ENCODE measurements at regions not wholly inside any gene's neighbourhood (a gene's known extent, or its start where the extent isn't known, plus 50 kb on each side); places are given as distances from the start of the nearest gene placed in this dataset.

GRCh38 chr1:219751870-219752507 is 139.1 kb upstream of the ZC3H11B start:
- H3K27ac ChIP-seq (ENCODE audit: low read length), result no peak overlapping the region
- DNase-seq, result no peak
- TF ChIP-seq EZH2phosphoT487 (IDR thresholded peaks at IDR 0.05; ENCODE audit: borderline replicate concordance, low read length), result no peak
- TF ChIP-seq EZH2 (IDR thresholded peaks at IDR 0.05; ENCODE audit: low read length, unreplicated experiment), result no peak
- TF ChIP-seq CTCF (conservative IDR thresholded peaks at IDR 0.05; ENCODE audit: low read depth, low read length), result no peak

GRCh38 chr1:219749370-219749769 is 136.5 kb upstream of the ZC3H11B start:
- CTCF ChIA-PET, result no interaction called here
- no peak overlapping the region for H3K4me3 ChIP-seq (ENCODE audit: low read length)
- intact Hi-C loops (cut with micrococcal nuclease), result no loop called here

More at GRCh38 chr1:219751870-219752507, 139.1 kb upstream of the ZC3H11B start:
- intact Hi-C loops (cut with micrococcal nuclease), result no loop called here
- Histone ChIP-seq H3K4me2 (ENCODE audit: low read length) (no peak overlapping the region), H3F3A (ENCODE audit: low read length, unreplicated experiment) (no peaks in the 10 kb centered on the region), H3K9me2 (replicated peaks; ENCODE audit: low read length) (no peaks in the 10 kb centered on the region), H2AFZ (ENCODE audit: low read length) (no peak overlapping the region), H3K27me3 (ENCODE audit: low read length) (no peaks in the 10 kb centered on the region), H3K9ac (ENCODE audit: low read length) (no peak overlapping the region), H3K4me3 (ENCODE audit: low read length) (no peak overlapping the region), H3K36me3 (ENCODE audit: low read depth, low read length) (no peaks in the 10 kb centered on the region), H3K4me1 (ENCODE audit: insufficient read depth, low read length) (peaks cover 9% of the 10 kb centered on the region; the same call in 1 of the 2 replicates), H3K9me3 (ENCODE audit: low read length) (no peaks in the 10 kb centered on the region), H4K20me1 (ENCODE audit: low read length) (no peaks in the 10 kb centered on the region), H3K79me2 (ENCODE audit: low read length) (no peaks in the 10 kb centered on the region)
- CTCF ChIA-PET, result no interaction called here
- BruUV-seq (replicated peaks), result no TSS peak
- POLR2A ChIA-PET (ENCODE audit: unreplicated experiment), result interaction anchor here (0.7 kb wide), 1 partner anchor 204 kb away, joined by 6 read pairs; no protein-coding TSS in a partner anchor
- ATAC-seq, result no peak

More at GRCh38 chr1:219749370-219749769, 136.5 kb upstream of the ZC3H11B start:
- Histone ChIP-seq H3K79me2 (ENCODE audit: low read length) (no peaks in the 10 kb centered on the region), H3K9me3 (ENCODE audit: low read length) (no peaks in the 10 kb centered on the region), H3K4me1 (ENCODE audit: insufficient read depth, low read length) (no peaks in the 10 kb centered on the region), H3K9ac (ENCODE audit: low read length) (no peak overlapping the region), H2AFZ (ENCODE audit: low read length) (no peak overlapping the region), H3K4me2 (ENCODE audit: low read length) (no peak overlapping the region), H3K9me2 (replicated peaks; ENCODE audit: low read length) (no peaks in the 10 kb centered on the region), H4K20me1 (ENCODE audit: low read length) (no peaks in the 10 kb centered on the region), H3K27ac (ENCODE audit: low read length) (no peak overlapping the region), H3K36me3 (ENCODE audit: low read depth, low read length) (no peaks in the 10 kb centered on the region), H3K27me3 (ENCODE audit: low read length) (no peaks in the 10 kb centered on the region), H3F3A (ENCODE audit: low read length, unreplicated experiment) (no peaks in the 10 kb centered on the region)
- no TSS peak for BruUV-seq (replicated peaks)
- no peak for ATAC-seq
- DNase-seq, result no peak
- POLR2A ChIA-PET (ENCODE audit: unreplicated experiment), result no interaction called here
- TF ChIP-seq EZH2phosphoT487 (IDR thresholded peaks at IDR 0.05; ENCODE audit: borderline replicate concordance, low read length) (no peak), EZH2 (IDR thresholded peaks at IDR 0.05; ENCODE audit: low read length, unreplicated experiment) (no peak), CTCF (conservative IDR thresholded peaks at IDR 0.05; ENCODE audit: low read depth, low read length) (no peak)

All from PC-3 (cell line).